HG02973 (cell line): ENCODE measurements at regions not wholly inside any gene's neighbourhood (a gene's known extent, or its start where the extent isn't known, plus 50 kb on each side); places are given as distances from the start of the nearest gene placed in this dataset.

ENCODE experiments used
- ATAC-seq: cut with Tn5 transposase; IDR thresholded peaks from one replicate; pipeline ENCODE4 v1.9.1; 2021; ENCODE audit warnings: moderate library complexity; ENCODE audit not compliant: unreplicated experiment

DNA sequence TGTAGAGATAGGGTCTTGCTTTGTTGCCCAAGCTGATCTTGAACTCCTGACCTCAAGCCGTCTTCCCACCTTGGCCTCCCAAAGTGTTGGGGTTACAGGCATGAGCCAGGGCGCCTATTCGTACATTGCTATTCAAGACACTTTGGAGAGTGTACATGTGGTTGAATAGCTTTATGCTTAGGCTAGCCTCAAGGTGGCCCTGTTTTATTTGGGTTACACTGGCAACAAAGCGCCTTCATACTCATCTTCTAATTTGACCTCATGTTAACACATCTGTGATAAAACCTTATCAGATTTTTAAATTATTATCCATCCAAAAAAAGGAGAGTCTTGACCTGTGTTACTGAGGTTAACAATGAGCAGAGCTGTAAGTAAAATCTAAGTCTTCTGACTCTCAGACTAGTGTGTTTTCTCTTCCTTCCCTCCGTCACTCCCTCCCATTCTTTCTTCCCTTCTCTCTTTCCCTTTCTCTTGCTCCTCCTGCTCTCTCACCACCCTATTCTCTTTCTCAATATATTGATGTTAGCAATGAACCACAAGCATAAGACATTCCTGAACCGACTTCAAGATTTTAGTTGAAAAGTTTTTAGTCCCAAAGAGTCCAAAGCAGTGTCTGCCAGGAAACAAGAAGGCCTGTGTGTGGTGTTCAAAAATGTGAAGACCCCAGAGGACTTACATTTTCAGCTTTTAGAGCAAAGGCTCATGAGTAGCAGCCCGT is 603.7 kb upstream of the CFAP20DC start:
- ATAC-seq: no peak

GRCh38 chr3:59644479-59645402 is 594.9 kb upstream of the CFAP20DC start:
- ATAC-seq: no peak

GRCh38 chr3:59641169-59641899 is 591.5 kb upstream of the CFAP20DC start:
- no peak for ATAC-seq

GRCh38 chr3:59632760-59633573 is 583.1 kb upstream of the CFAP20DC start:
- no peak for ATAC-seq

DNA sequence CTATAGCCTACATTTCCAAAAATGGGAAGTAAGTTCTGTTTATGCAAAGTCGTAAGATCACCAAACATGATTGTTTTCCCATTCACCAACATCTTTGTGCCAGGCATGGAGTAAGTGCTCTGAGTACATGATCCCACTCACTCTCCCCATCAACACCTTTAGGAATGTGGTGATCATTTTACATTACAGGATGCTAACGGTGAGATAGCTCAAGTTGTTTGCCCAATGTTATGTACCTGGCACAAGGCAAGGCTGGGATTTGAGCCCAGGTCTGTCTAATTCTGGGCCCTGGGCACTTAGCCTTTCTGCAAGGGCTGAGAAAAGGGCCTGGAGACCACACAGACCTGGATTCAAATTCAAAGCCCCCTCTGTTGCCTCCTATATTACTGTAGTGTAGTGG is 581.7 kb upstream of the CFAP20DC start:
- ATAC-seq: no peak

DNA sequence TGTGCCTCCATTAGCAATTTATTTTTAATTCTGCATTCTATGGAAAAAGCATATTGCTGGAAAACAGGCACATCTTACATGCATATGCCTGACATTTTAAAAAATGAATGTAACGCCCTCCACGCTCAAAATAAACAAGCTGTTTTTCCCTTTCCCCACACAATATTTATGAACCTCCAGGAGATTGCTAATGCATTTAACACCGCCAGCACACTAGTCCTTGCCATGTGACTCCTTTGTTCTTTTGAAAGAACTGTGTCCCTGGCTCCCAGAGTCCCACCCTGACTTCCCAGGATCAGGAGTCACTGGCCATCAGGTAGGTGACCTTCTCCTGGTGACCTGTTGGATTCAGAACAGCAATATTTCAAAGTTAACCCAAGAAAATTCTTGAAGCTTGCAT is 571.2 kb upstream of the CFAP20DC start:
- no peak for ATAC-seq

DNA sequence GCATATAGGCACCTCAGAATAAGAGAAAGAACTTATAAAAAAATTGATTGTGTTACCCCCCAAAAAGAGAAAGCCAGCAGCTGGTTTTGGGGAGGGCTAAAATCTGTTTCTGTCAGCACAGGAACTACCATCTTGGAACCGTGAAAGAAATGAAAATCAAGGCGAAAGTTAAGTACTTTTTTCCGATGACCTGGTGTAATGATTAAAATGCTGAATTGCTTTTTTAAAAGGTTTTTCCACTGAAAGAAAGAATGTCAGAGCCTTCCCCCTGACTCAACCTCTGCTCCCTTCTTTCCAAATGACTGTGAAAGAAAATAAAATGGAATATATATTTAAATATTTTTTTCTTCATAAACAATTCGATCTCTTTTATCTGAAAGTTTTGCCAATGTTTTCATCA is 570.5 kb upstream of the CFAP20DC start:
- no peak for ATAC-seq

DNA sequence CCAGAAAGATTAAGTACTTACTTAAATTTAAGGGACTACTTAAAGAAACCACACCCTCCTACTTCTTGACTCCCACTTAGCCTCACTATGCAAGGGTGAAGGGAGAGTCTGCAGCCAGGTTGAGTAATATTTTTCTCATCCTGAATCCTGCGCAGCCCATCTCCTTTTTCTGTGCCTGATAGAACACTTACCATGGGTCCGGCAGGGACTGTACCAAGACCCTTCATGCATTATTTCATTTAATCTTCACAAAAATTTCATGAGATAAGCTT is 562.6 kb upstream of the CFAP20DC start:
- ATAC-seq: no peak

- ATAC-seq: no peak
Measured at GRCh38 chr3:59611649-59612443, 562.0 kb upstream of the CFAP20DC start.

GRCh38 chr3:59609657-59610348 is 560.0 kb upstream of the CFAP20DC start:
- ATAC-seq: no peak

GRCh38 chr3:59608356-59608755 is 558.5 kb upstream of the CFAP20DC start:
- no peak for ATAC-seq

- no peak for ATAC-seq
Measured at GRCh38 chr3:59607656-59608055, 557.8 kb upstream of the CFAP20DC start.

DNA sequence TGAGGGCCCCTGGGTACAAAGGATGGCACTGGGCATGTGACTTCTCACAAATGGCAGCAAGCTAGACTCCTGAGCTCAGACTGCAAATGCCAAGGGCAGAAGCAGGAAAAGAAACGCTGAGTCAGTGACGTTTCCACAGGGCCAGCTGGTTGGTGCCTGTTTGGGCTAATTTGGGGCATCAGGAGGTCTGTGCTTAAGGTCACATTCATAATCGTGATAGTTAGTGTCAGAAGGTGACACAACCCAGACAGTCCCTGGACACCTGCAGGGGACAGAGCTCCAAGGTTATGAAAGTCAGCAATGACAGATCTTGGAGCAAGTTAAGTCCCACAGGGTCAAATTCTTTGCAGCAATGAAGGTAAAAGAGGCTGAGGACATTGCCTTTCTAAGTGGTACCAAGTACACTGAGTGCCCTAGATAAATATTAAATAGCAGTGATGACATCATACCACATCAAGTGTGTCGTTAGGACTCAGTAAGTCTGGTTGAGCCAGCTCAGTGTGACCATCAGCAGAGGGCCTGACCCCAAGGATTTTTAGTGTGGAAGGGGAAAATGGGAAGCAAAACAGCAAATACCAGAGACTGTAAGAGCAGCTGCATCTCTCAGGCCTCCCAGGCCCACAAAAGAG is 556.9 kb upstream of the CFAP20DC start:
- no peak for ATAC-seq

- no peak for ATAC-seq
Measured at GRCh38 chr3:59605944-59606534, 556.2 kb upstream of the CFAP20DC start.

- no peak for ATAC-seq
Measured at GRCh38 chr3:59605318-59605717, 555.5 kb upstream of the CFAP20DC start.

DNA sequence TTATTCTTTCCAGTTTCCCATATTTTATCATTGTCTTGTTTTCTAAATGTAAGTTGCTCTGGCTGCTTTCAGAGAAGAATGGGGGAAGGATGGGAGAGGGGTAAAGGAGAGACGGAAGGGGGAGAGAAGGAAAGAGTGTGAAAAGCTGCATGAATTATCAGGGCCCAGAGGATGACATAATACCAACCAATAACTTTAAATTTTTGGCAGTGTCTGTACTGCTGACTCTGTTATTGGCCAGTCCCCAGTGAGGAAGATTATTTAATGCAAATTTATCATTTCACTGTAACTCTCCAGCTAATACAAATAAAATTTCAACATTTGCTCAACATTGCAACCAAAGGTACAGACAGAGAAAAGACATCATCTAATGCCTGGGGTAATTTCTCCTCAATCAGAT is 551.7 kb upstream of the CFAP20DC start:
- ATAC-seq: no peak

GRCh38 chr3:59600631-59601030 is 550.8 kb upstream of the CFAP20DC start:
- no peak for ATAC-seq

DNA sequence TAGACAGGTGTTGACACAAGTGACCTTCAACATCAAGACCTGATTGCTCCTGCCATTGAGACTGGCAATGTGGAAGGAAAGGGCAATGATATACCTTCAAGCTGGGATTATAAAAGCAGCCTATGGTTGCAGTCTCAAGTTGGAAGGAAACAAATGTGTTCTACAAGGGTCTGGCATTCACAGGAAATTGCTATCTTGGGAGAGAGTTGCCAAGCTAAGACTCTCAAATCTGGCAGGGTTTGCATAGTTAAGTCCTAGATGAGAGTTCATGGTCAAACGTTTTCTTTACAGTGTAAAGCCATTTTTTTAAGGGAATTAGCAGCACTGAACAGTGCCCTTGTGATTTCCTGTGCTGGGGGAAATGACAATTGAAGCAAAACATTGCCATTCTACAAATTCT is 546.9 kb upstream of the CFAP20DC start:
- no peak for ATAC-seq

DNA sequence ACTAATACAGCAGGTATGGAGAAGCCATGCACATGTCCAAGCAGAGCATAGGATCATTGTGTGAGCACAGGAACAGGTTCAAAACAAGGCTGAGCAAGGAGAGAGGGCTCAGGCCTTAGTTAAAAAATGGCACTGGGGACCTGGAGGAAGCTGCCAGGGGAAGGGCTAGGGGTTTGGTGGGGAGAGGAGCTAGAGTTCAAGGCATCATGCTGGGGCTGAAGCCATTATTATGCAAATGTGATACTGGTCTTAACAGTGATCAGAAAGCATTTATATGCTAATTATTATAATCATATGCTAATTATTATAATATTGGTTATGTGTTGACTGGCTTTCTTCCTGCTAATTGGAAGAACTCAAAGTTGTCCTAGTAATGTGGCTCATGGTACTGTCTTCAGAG is 546.0 kb upstream of the CFAP20DC start:
- no peak for ATAC-seq
